Transverse colon (tissue), 4 donors: ENCODE measurements at regions not wholly inside any gene's neighbourhood (a gene's known extent, or its start where the extent isn't known, plus 50 kb on each side); places are given as distances from the start of the nearest gene placed in this dataset.
"Not testable (repeated sequence)": the region's sequence is repeated elsewhere in the genome, so short reads cannot be mapped to it uniquely, and the experiment has no call there.

ENCODE experiments used
- DNase-seq: peaks from one replicate; pipeline ENCODE4 v3.0.0-alpha.2; 2019
- H3K27ac ChIP-seq, 4 donors: fragments of 200-600 bp; sonication (generic); 2 replicates each; pipeline ENCODE4 v1.5.1; 2016 to 2018; ENCODE audit warnings: inconsistent platforms in 4 of 4
- H3K27me3 ChIP-seq: fragments of 200-600 bp; sonication (generic); 2 replicates; pipeline ENCODE4 v1.5.1; 2017; ENCODE audit warnings: inconsistent platforms
- H3K36me3 ChIP-seq, 4 donors: fragments of 200-600 bp; sonication (generic); 2 replicates each; pipeline ENCODE4 v1.5.1; 2017 to 2019; ENCODE audit warnings: inconsistent platforms in 4 of 4
- H3K4me1 ChIP-seq, 4 donors: fragments of 200-600 bp; sonication (generic); 2 replicates each; pipeline ENCODE4 v1.5.1; 2017 to 2020; ENCODE audit warnings: inconsistent platforms in 4 of 4
- H3K4me3 ChIP-seq, 4 donors: fragments of 200-600 bp; sonication (generic); 1 replicate in 1 of 4; 2 replicates in 3 of 4; pipeline versions ENCODE4 v1.5.1 to v1.6.1; 2017 to 2019; ENCODE audit warnings: inconsistent platforms in 4 of 4
- H3K9me3 ChIP-seq, 2 donors: fragments of 200-600 bp; sonication (generic); 2 replicates each; pipeline ENCODE4 v1.5.1; 2017 to 2019; ENCODE audit warnings: inconsistent platforms in 2 of 2
- EP300 ChIP-seq: sonication (generic); formaldehyde crosslinking; IDR thresholded peaks from one replicate; pipeline ENCODE4 v1.6.1; 2017; ENCODE audit warnings: antibody characterized with exemption, low read depth
- POLR2A ChIP-seq: fragments of 450-650 bp; IDR thresholded peaks from one replicate; pipeline ENCODE4 v1.6.1; 2016; ENCODE audit warnings: antibody characterized with exemption, mild to moderate bottlenecking, moderate library complexity
- POLR2AphosphoS5 ChIP-seq, 3 donors: sonication (generic); formaldehyde crosslinking; IDR thresholded peaks; one replicate each; pipeline ENCODE4 v1.6.1; 2016; ENCODE audit warnings: antibody characterized with exemption in 3 of 3
- WGBS, 2 donors: methylation state at CpG; one replicate each; pipeline ENCODE4 v1.1.5; 2018; ENCODE audit warnings: low coverage in 1 of 2; 5-methylcytosine and 5-hydroxymethylcytosine counted together
- in situ Hi-C, 4 donors: fragments of 200-750 bp; cut with MboI; loops; one replicate each; pipeline versions ENCODE4 v1.15.0 to v1.15.1; 2017; ENCODE audit warnings: low sequenced_read_pairs in 3 of 4, low pct_ligation_motif_present in 1 of 4, low pct_unique_long_range_greater_than_20kb in 1 of 4
- intact Hi-C: fragments of 100-400 bp; cut with DNase I; formaldehyde crosslinking; loops from one replicate; pipeline ENCODE4 v1.15.1; 2023; ENCODE audit warnings: low total_unique reads
- TF ChIP-seq, protein P1 (sequence below), 5 experiments: fragments of 200-600 bp in 3 of 5; fragments of 450-650 bp in 2 of 5; sonication (generic) in 3 of 5; IDR thresholded peaks; 1 replicate in 2 of 5; 2 replicates in 3 of 5; pipeline ENCODE4 v1.5.1; 2016 to 2017; ENCODE audit warnings: antibody characterized with exemption in 5 of 5, inconsistent platforms in 3 of 5, mild to moderate bottlenecking in 2 of 5, moderate library complexity in 1 of 5

- DNase-seq, result no peak
- Histone ChIP-seq H3K27ac (no peak overlapping the region), H3K9me3 (no peaks in the 10 kb centered on the region), H3K4me3 (no peak overlapping the region), H3K36me3 (no peaks in the 10 kb centered on the region), H3K4me1 (no peaks in the 10 kb centered on the region), H3K27me3 (no peaks in the 10 kb centered on the region)
- intact Hi-C loops, result no loop called here
- in situ Hi-C loops, result no loop called here
- no peak for TF ChIP-seq POLR2A
- no peak for TF ChIP-seq POLR2AphosphoS5 (IDR thresholded peaks at IDR 0.05)
- TF ChIP-seq EP300, result no peak
- TF ChIP-seq, protein P1, sequence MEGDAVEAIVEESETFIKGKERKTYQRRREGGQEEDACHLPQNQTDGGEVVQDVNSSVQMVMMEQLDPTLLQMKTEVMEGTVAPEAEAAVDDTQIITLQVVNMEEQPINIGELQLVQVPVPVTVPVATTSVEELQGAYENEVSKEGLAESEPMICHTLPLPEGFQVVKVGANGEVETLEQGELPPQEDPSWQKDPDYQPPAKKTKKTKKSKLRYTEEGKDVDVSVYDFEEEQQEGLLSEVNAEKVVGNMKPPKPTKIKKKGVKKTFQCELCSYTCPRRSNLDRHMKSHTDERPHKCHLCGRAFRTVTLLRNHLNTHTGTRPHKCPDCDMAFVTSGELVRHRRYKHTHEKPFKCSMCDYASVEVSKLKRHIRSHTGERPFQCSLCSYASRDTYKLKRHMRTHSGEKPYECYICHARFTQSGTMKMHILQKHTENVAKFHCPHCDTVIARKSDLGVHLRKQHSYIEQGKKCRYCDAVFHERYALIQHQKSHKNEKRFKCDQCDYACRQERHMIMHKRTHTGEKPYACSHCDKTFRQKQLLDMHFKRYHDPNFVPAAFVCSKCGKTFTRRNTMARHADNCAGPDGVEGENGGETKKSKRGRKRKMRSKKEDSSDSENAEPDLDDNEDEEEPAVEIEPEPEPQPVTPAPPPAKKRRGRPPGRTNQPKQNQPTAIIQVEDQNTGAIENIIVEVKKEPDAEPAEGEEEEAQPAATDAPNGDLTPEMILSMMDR (IDR thresholded peaks at IDR 0.05), result no peak
- WGBS, 2 donors, result 90% methylated on average over 23 of the region's 29 CpGs; no CpG with 5 or more reads in 1 of the 2 donors
Measured at GRCh38 chr13:59439776-59440428, 723.8 kb downstream of the DIAPH3 start.

- H3K27me3 ChIP-seq, intact Hi-C loops, H3K4me1 ChIP-seq, H3K9me3 ChIP-seq, H3K36me3 ChIP-seq, H3K27ac ChIP-seq, H3K4me3 ChIP-seq, DNase-seq, in situ Hi-C loops: not testable (repeated sequence)
- 68% methylated on average over 13 of the region's 13 CpGs; no CpG with 5 or more reads in 1 of the 2 donors for WGBS, 2 donors
Measured at GRCh38 chr13:59441068-59441467, 722.7 kb downstream of the DIAPH3 start.

- Histone ChIP-seq H3K4me1 (no peaks in the 10 kb centered on the region), H3K27ac (no peak overlapping the region), H3K27me3 (no peaks in the 10 kb centered on the region), H3K36me3 (no peaks in the 10 kb centered on the region), H3K4me3 (no peak overlapping the region), H3K9me3 (no peaks in the 10 kb centered on the region)
- intact Hi-C loops (no loop called here), in situ Hi-C loops (no loop called here)
- no peak for DNase-seq
- WGBS, 2 donors, result 67 to 71% methylated on average over 3 to 7 of the region's 7 CpGs
- TF ChIP-seq EP300 (no peak), POLR2A (no peak), POLR2AphosphoS5 (IDR thresholded peaks at IDR 0.05) (no peak)
- TF ChIP-seq, protein P1 (IDR thresholded peaks at IDR 0.05), result no peak
Measured at GRCh38 chr13:59441596-59442280, 722.0 kb downstream of the DIAPH3 start.

GRCh38 chr13:59442461-59442860 is 721.3 kb downstream of the DIAPH3 start:
- in situ Hi-C loops, result no loop called here
- intact Hi-C loops, result no loop called here
- Histone ChIP-seq H3K27ac (no peak overlapping the region), H3K4me1 (no peaks in the 10 kb centered on the region), H3K4me3 (no peak overlapping the region), H3K36me3 (no peaks in the 10 kb centered on the region), H3K9me3 (no peaks in the 10 kb centered on the region), H3K27me3 (no peaks in the 10 kb centered on the region)
- WGBS, 2 donors, result 56 to 58% methylated on average over 4 of the region's 4 CpGs
- DNase-seq, result no peak
- TF ChIP-seq POLR2A (no peak), EP300 (no peak), POLR2AphosphoS5 (IDR thresholded peaks at IDR 0.05) (no peak)
- TF ChIP-seq, protein P1 (IDR thresholded peaks at IDR 0.05), result no peak
